HUES48 (cell line): ENCODE measurements at regions not wholly inside any gene's neighbourhood (a gene's known extent, or its start where the extent isn't known, plus 50 kb on each side); places are given as distances from the start of the nearest gene placed in this dataset.

Source experiments
- H3K27ac ChIP-seq: one replicate; pipeline ENCODE4 v1.7.0; 2013; ENCODE audit warnings: low read depth, low read length, inconsistent platforms
- H3K27me3 ChIP-seq: 2 replicates; pipeline ENCODE4 v1.6.1; 2013; ENCODE audit warnings: mild to moderate bottlenecking, low read length; ENCODE audit not compliant: control insufficient read depth, insufficient read depth
- H3K36me3 ChIP-seq: 2 replicates; pipeline ENCODE4 v1.6.1; 2013; ENCODE audit warnings: low read length; ENCODE audit not compliant: control insufficient read depth, insufficient read depth
- H3K4me1 ChIP-seq: 2 replicates; pipeline ENCODE4 v1.6.1; 2013; ENCODE audit warnings: mild to moderate bottlenecking, low read length; ENCODE audit not compliant: control insufficient read depth, insufficient read depth
- H3K4me3 ChIP-seq: 2 replicates; pipeline ENCODE4 v1.5.1; 2013; ENCODE audit warnings: mild to moderate bottlenecking, low read depth, low read length
- H3K9ac ChIP-seq: 2 replicates; pipeline ENCODE4 v1.6.1; 2013; ENCODE audit warnings: mild to moderate bottlenecking, low read depth, low read length, moderate library complexity
- H3K9me3 ChIP-seq: 2 replicates; pipeline ENCODE4 v1.6.1; 2013; ENCODE audit warnings: low read length; ENCODE audit not compliant: control insufficient read depth, insufficient read depth

GRCh38 chr3:189477614-189478013, 153.6 kb upstream of the TP63 start:
- Histone ChIP-seq H3K27ac (no peak overlapping the region), H3K4me1 (no peaks in the 10 kb centered on the region), H3K36me3 (no peaks in the 10 kb centered on the region), H3K9me3 (no peaks in the 10 kb centered on the region), H3K4me3 (no peak overlapping the region), H3K27me3 (no peaks in the 10 kb centered on the region), H3K9ac (no peak overlapping the region)

- Histone ChIP-seq H3K27ac (no peak overlapping the region), H3K36me3 (no peaks in the 10 kb centered on the region), H3K27me3 (no peaks in the 10 kb centered on the region), H3K9ac (no peak overlapping the region), H3K4me3 (no peak overlapping the region), H3K4me1 (peaks cover 4% of the 10 kb centered on the region; the same call in 1 of the 2 replicates), H3K9me3 (no peaks in the 10 kb centered on the region)
Measured at GRCh38 chr3:189486556-189486955, 144.6 kb upstream of the TP63 start.

DNA sequence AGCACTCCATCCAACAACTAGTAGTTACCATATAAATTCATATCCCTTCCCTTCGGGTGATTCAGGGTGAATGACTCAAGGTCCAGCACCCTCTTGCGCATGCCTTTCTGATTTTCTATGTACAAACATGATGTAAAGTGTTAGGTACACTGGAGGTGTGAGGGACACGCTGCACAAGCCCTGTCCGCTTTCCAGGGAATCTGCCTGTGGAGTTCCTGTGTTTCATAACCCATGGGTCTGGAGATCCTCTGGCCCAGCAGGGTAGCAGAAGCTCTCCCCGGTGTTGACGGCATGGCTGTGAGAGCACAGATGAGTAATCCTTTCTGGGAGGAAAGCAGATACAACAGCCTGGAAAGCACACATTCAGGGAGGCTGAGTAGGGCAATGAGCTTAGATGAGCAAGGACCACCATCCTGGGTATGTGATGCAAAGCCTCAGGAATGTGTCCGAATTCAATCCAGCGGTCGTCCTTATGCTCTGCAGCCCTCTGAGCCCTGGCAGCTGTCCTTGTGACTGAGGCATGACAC, 142.9 kb upstream of the TP63 start:
- H3K36me3 ChIP-seq, result no peaks in the 10 kb centered on the region
- peaks cover 4% of the 10 kb centered on the region; the same call in 1 of the 2 replicates for H3K4me1 ChIP-seq
- no peaks in the 10 kb centered on the region for H3K27me3 ChIP-seq
- no peaks in the 10 kb centered on the region for H3K9me3 ChIP-seq
- no peak overlapping the region for H3K27ac ChIP-seq
- no peak overlapping the region for H3K4me3 ChIP-seq
- H3K9ac ChIP-seq, result no peak overlapping the region

- H3K4me3 ChIP-seq, result no peak overlapping the region
- H3K36me3 ChIP-seq, result no peaks in the 10 kb centered on the region
- no peaks in the 10 kb centered on the region for H3K27me3 ChIP-seq
- H3K4me1 ChIP-seq, result peaks cover 4% of the 10 kb centered on the region; the same call in 1 of the 2 replicates
- no peak overlapping the region for H3K27ac ChIP-seq
- no peak overlapping the region for H3K9ac ChIP-seq
- no peaks in the 10 kb centered on the region for H3K9me3 ChIP-seq
Measured at GRCh38 chr3:189490337-189490736, 140.9 kb upstream of the TP63 start.

- Histone ChIP-seq H3K27me3 (no peaks in the 10 kb centered on the region), H3K9me3 (no peaks in the 10 kb centered on the region), H3K4me3 (no peak overlapping the region), H3K9ac (no peak overlapping the region), H3K27ac (no peak overlapping the region), H3K36me3 (no peaks in the 10 kb centered on the region), H3K4me1 (peaks cover 4% of the 10 kb centered on the region; the same call in 1 of the 2 replicates)
Measured at GRCh38 chr3:189490749-189491148, 140.4 kb upstream of the TP63 start.

DNA sequence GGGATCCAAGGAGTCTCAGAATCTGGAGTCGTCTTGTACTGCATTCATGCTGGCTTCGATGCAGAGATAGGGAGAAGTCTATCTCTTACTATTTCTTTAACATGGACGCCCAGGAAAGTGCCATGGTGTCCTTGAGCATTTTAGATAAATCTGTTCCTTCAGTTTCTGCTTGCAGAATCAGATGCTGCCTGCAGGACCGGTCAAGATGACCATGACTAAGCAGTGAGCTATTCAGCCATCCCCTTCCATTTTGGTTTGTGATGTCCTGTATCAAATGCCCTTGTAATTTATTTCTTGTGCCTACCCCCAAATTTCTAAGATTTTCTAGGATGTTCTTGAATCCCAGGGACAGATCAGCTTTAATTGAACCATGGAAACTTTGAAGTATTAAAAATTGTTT, 139.4 kb upstream of the TP63 start:
- Histone ChIP-seq H3K36me3 (no peaks in the 10 kb centered on the region), H3K27ac (no peak overlapping the region), H3K4me1 (peaks cover 4% of the 10 kb centered on the region; the same call in 1 of the 2 replicates), H3K4me3 (no peak overlapping the region), H3K9ac (no peak overlapping the region), H3K9me3 (no peaks in the 10 kb centered on the region), H3K27me3 (no peaks in the 10 kb centered on the region)

GRCh38 chr3:189493271-189493670, 137.9 kb upstream of the TP63 start:
- no peaks in the 10 kb centered on the region for H3K36me3 ChIP-seq
- peaks cover 4% of the 10 kb centered on the region; the same call in 1 of the 2 replicates for H3K4me1 ChIP-seq
- H3K9me3 ChIP-seq, result no peaks in the 10 kb centered on the region
- no peak overlapping the region for H3K4me3 ChIP-seq
- H3K27ac ChIP-seq, result no peak overlapping the region
- no peaks in the 10 kb centered on the region for H3K27me3 ChIP-seq
- H3K9ac ChIP-seq, result no peak overlapping the region

DNA sequence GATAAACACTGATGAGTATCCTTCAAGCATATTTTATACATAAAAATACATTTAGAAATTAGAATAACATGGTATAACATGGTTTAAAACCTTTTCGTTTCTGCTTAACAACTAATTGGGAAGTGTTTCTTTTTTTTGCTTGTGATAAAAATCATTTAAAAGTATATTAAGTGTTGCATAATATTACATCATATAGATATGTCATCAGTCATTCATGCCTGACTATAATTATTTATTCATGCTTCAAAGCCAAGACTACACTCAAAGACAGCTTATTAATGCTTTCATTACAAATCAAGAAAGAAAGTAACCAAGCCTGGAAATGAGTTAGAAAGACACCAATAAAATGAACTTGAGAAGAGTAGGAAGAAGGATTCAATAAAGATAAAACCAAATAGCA, 136.6 kb upstream of the TP63 start:
- Histone ChIP-seq H3K9me3 (no peaks in the 10 kb centered on the region), H3K27ac (no peak overlapping the region), H3K4me1 (no peaks in the 10 kb centered on the region), H3K4me3 (no peak overlapping the region), H3K36me3 (no peaks in the 10 kb centered on the region), H3K9ac (no peak overlapping the region), H3K27me3 (no peaks in the 10 kb centered on the region)

DNA sequence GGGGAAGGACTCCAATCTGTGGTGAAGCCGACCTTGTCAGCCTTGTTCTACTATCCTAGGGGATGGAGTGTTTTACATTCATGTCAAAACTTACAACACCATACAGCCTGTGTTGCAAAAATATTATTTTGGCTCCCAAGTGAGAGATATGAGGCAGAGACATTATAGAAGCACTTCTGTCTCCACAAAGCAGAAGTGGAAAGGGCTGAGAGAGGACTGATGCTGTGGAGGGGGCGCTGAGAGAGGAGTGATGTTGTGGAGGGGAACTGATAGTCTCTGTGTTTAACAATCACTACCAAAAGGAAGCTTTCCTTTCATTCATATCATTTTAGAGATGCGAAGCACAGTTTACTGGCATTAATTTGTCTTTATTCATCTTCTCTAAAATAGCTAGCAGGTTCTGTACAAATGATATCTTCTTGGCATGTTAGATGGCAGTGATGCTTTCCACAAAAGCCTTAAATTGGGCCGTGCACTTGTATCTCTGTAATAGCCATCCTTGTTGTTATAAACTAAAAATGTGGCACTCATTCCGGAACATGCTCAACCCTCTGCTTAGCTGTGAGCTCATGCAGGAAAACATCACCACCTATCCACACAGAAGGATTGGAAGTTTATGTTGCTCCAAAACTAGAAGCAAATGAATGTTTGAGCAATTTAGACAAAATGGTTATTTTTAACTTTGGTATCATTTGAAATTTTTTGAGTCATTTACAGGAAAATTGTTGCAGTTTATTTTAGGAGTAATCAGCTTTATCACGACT, 134.6 kb upstream of the TP63 start:
- Histone ChIP-seq H3K27ac (no peak overlapping the region), H3K36me3 (no peaks in the 10 kb centered on the region), H3K9me3 (no peaks in the 10 kb centered on the region), H3K4me1 (no peaks in the 10 kb centered on the region), H3K4me3 (no peak overlapping the region), H3K9ac (no peak overlapping the region), H3K27me3 (no peaks in the 10 kb centered on the region)

DNA sequence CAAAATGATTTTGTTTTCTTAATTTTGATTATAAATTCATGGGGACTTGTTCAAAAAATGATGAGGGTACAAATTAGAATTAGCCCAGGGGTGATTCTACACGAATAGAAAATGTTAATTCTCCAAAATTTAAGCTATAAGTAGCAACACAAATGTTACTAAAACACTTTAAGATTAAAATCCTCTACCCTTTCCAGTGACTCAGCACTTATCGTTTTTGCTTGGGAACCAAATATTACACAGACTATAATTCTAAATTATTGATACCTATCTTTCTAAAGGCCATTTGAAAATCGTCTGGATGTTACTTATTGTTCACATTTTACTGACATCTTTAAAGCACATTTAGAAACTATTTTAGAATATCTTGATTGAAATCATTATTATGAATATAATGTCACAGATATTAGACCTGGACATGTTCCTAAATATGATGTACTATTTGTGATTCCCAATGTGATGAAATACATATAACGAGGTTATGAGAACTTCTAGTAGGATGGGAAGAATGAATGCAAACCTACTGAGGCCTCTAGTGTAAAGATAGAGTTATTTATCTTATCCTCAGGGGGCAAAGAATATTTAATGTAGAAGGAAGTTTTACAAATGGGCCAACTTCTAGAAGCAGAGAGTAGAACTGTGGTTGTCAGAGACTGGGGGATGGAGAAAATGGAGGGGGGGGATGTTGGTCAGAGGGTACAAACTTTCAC, 132.0 kb upstream of the TP63 start:
- H3K9me3 ChIP-seq, result no peaks in the 10 kb centered on the region
- H3K9ac ChIP-seq, result no peak overlapping the region
- no peak overlapping the region for H3K27ac ChIP-seq
- H3K27me3 ChIP-seq, result no peaks in the 10 kb centered on the region
- H3K4me1 ChIP-seq, result no peaks in the 10 kb centered on the region
- no peaks in the 10 kb centered on the region for H3K36me3 ChIP-seq
- H3K4me3 ChIP-seq, result no peak overlapping the region

GRCh38 chr3:189500299-189500698, 130.9 kb upstream of the TP63 start:
- Histone ChIP-seq H3K4me1 (no peaks in the 10 kb centered on the region), H3K9me3 (no peaks in the 10 kb centered on the region), H3K9ac (no peak overlapping the region), H3K4me3 (no peak overlapping the region), H3K27me3 (no peaks in the 10 kb centered on the region), H3K36me3 (no peaks in the 10 kb centered on the region), H3K27ac (no peak overlapping the region)
